DMS 273 treated with DMSO at 0.1 percent for 48 hours (cell line): ENCODE measurements at regions not wholly inside any gene's neighbourhood (a gene's known extent, or its start where the extent isn't known, plus 50 kb on each side); places are given as distances from the start of the nearest gene placed in this dataset.
"Not testable (repeated sequence)": the region's sequence is repeated elsewhere in the genome, so short reads cannot be mapped to it uniquely, and the experiment has no call there.

Experiments used
- DNase-seq: peaks from one replicate; lab custom pipeline; 2025; lab: John Stamatoyannopoulos, UW

DNA sequence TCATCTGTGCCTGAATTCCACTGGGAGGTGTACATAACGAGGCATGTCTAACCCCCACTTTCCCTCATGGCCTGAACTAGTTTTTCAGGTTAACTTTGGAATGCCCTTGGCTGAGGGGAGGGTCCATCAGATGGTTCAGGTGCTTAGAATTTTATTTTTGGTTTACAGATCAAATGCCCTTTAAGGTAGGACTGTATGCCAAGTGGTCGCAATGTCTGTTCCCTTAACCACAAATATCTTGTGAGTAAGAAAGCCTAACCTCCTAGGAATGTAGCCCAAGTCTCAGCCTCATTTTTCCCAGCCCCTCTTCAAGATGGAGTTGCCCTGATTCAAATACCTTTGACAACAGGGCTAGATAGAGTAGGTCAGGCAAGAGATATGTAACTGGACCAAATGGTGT lies 78.4 kb downstream of the RNASET2 start:
- DNase-seq = no peak

GRCh38 chr6:166877349-166877748 lies 79.0 kb downstream of the RNASET2 start:
- no peak for DNase-seq

DNA sequence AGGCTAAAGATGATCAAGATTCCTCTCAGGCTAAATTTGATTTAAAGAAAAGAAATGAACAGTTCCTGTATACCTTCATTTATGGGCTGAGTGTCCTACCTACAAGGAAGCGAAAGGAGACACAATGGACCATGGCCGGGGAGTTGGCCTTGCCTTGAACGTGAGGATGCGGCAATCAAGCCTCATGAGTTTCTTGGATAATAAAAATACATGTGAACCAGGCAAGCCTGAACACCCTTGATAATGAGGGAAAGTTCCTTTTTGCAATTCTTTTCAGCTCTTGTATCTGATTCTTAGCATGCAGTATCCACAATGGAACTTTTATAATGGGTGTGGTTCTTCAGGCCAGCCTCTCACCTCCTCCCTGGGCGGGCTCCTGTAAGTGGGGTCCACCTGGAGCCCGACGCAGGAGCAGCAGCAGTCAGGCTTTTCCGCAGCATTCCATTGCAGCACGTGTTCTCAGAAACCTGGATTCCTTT lies 83.8 kb downstream of the RNASET2 start:
- no peak for DNase-seq

- no peak for DNase-seq
Measured at GRCh38 chr6:166870602-166871208, 85.6 kb downstream of the RNASET2 start.

DNA sequence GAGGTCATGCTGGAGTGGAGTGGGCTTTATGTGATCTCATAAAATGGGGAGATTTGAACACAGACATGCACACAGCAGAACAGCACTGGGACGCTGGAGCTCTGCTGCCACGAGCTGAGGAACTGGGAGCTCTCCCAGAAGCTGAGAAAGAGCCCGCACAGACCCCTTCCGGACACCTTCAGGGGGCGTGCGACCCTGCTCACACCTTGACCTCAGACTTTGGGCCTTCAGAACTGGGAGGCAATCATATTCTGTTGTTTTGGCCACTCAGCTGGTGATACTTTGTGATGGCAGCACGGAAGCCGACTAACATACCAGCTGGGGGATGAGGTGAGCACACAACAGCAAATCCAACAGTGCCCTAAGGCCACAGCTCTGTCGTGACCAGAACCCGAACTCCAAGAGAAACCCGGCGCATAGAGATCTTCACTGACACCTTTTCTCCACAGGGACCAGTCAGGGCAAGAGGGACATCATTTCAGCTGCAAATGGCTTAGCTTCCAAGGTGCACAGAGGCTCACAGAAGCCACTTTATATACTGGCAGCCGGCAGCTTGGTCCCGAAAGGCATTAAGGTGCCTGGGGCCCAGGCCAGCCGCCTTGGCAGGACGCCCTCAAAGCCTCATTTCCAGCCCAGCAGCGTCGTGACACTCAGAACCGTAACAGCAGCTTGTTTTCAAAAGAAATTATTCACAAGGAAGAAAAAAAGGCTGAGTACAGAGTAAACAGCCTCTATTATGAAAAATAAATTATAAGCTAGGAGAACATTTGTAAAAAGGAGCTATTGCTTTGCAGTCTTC lies 89.3 kb downstream of the RNASET2 start:
- no peak for DNase-seq

DNA sequence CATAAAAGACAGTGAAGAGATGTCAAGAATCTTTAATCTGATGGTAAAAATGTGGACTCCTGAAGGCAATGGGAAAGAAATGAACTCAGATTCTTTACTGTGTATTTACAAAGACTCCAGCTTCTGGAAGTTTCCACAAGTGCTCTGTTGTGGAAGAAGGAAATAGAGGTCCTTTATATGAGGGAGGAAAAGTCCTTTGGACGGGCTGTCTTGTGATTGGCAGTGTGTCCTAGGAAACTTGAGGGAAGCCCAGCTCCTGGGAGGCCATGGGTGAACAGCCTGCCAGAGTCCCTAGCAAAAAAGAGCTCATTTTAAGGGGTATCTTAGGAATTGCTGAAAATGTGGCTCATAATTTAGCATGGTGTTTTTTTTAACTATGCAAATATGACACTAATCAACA lies 92.0 kb downstream of the RNASET2 start:
- no peak for DNase-seq

- DNase-seq = no peak
Measured at GRCh38 chr6:166862978-166863530, 93.3 kb downstream of the RNASET2 start.

- no peak for DNase-seq
Measured at GRCh38 chr6:166862287-166862977, 93.9 kb downstream of the RNASET2 start.

GRCh38 chr6:166861961-166862286 lies 94.4 kb downstream of the RNASET2 start:
- no peak for DNase-seq

- DNase-seq = no peak
Measured at GRCh38 chr6:166861304-166861703, 95.0 kb downstream of the RNASET2 start.

DNA sequence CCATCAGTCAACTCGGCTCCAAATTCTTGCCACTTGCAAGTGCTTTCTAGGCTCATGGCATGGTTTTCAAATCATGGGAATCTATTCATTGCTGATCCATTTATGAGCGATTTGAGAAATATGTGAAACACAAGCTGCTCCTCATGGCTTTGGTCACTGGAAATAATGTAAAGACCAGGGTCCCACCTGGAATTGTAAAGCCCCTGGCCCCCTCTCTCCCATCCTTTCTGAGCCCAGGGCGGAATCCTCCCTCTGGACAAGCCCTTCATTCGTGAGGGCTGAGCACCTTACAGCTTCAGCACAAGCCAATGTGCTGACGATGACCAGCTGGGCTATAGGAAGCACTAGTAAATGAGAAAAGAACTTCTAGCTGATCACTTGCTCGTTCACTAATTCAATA lies 96.0 kb downstream of the RNASET2 start:
- DNase-seq = no peak

DNA sequence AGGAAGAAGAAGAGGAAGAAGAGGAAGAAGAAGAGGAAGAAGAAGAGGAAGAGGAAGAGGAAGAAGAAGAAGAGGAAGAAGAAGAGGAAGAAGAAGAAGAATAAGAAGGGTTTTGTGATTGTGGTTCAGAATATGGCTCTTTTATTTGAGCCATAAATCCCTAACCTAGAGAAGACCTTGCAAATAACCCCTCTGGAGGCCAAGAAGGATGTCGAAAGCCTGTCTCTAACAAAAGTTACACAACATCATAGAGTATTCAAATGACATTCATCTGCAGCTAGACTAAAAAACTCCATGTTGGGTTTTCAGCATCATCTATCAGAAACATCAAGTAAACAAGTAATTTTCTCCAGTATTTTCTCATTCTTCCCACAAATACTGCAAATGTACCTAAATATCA lies 100.9 kb downstream of the RNASET2 start:
- DNase-seq = no peak

DNA sequence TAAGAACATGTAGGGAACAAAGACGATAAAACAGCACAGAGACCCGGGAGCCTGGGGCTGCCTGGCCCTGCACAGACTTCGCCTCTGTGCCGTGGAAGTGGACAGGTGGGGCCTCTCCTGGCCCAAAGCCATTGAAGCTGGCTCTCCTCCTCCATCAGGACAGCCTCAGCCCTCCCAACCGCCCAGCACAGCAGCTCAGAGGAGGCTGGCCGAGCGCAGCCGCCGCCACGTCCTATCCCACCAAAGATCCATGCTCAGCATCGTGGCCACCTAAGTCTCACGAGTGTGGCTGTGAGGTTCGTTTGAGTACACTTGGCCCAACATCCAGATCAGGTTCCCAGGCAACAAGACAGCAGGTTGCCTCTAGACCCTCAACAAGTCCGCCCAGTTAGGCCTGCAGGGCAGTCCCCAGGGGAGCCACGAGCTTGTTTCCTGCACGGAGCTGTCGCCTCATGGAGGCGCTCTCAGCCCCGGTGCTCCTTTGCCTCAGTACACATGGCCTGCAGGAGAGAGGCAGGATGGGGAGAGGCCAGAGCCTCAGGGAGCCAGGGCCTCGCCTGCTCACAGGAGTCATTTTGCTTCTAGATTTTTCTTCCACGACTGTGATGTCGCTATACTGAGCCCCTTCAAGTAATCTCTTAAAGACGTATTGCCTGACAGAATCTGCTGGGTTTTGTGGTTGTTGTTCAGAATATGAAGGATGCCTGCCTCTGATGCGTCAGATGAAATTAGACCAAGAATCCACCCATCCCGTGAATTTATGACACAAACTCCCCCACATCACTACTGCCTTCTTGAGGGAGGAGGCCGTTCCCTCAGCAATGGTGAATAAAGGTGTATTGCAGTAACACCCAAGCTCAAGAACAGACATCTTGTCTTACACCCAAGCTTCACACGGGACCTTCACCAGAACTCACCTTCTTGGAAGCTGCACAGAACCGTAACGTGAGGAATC lies 102.7 kb downstream of the RNASET2 start:
- no peak for DNase-seq

- no peak for DNase-seq
Measured at GRCh38 chr6:166852451-166852975, 103.8 kb downstream of the RNASET2 start.

DNA sequence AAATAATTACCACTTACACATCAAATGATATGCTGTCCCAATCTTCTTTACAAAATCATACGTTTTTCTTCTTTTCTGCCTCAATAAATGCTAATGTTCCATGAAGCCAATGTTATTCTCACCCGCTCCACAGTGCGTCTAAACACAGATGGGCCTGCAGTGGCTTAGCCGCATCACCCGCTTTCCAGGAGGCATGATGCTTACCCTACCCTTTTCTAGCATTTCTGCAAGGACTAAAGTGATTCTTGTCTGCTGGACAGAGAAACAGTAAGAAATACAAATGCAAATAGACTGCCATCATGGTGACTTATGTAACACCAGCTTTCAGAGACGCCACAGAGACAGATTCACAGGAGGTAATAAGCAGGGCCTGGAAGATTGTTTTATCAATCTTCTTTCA lies 104.4 kb downstream of the RNASET2 start:
- DNase-seq = no peak

DNA sequence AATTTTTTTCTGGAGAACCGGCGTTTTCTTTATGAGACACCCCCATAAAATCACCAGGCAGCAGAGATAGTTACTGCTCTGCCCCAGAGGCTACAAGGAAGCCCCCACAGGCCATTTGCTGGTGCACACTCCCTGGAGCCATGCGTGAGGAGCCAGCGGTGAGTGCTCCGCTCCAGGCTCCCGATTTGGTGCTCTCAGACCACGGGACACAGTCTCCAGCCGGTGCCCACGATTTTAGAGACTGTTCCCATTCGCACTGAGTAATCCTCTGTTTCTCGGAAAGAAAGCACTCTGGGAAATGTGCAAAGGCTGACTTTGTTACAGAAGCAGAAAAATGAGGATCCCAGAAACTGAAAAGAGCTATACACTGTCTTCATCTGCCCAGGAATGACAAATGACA lies 104.9 kb downstream of the RNASET2 start:
- no peak for DNase-seq

- DNase-seq = no peak
Measured at GRCh38 chr6:166850677-166851076, 105.7 kb downstream of the RNASET2 start.

DNA sequence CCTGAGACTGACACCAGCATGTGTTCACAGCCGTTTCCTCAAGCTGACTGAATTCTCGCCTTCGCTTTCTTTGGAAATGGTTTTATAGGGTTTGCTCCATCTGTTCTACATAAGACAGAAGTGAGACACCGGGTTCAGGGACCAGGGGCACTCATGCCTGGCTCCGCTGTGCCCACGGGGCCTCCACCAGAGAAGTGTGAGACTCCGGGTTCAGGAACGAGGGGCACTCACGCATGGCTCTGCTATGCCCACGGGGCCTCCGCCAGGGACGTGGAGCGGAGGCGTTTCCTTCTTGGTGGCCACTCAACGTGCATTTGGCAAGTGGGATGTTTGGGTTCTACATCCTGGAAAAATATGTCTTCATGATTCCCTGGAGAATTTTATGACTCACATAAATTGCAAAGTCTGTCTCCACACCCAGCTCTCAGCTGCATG lies 106.6 kb downstream of the RNASET2 start:
- no peak for DNase-seq

- DNase-seq = no peak
Measured at GRCh38 chr6:166848979-166849748, 107.2 kb downstream of the RNASET2 start.

DNA sequence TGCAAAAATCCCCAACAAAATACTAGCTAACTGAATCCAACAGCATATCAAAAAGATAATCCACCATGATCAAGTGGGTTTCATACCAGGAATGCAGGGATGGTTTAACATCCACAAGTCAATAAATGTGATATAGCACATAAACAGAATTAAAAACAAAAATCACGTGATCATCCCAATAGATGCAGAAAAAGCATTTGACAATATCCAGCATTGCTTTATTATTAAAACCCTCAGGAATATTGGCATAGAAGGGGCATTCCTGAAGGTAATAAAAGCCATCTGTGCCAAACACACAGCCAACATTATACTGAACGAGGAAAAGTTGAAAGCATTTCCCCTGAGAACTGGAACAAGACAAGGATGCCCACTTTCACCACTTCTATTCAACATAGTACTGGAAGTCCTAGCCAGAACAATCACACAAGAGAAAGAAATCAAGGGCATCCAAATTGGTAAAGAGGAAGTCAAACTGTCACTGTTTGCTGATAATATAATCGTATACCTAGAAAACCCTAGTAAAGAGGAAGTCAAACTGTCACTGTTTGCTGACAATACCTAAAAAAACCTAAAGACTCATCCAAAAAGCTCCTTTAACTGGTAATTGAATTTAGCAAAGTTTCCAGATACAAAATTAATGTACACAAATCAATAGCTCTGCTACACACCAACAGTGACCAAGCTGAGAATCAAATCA lies 109.8 kb downstream of the RNASET2 start:
- DNase-seq = not testable (repeated sequence)
